ENCODE measurements at regions not wholly inside any gene's neighbourhood (a gene's known extent, or its start where the extent isn't known, plus 50 kb on each side); places are given as distances from the start of the nearest gene placed in this dataset.

DNA sequence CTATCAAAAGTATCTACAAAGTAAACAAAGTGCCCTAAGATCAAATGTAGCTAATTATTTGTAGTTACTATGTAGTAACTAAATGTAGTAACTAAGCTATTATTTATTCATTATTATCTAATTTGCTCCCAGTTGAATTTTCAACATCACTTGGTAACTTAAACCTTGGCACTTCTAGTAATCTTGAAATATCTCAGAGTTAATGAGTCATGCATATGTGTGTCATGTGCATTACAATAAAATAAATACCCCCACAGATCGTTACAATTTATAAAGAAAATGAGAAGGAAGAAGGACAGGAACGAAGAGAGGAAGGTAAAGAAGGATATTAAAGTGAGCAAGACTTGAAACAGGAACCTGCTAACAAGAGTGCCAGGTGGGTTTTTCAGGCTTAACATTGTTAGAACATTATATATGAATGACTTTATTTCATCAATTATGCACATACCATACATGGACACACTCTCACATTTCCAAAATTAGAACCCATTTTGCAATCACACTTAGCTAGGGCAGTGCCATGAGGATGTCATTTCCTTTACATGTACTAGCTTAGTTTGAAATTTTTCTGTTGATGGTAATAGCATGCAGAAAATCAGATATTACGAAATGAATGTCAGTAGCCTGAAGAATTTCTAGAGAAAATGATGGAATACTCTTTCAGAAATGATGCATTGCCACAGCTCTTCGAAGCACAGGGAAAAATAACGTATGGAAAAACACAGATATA lies 1670.4 kb upstream of the AGA start:
- Histone ChIP-seq H3K9me3 (ENCODE audit: low read length) (no peaks in the 10 kb centered on the region), H3K27me3 (ENCODE audit: low read length) (no peaks in the 10 kb centered on the region), H4K20me1 (ENCODE audit: insufficient read depth, low read depth, low read length) (no peaks in the 10 kb centered on the region), H3K27ac (ENCODE audit: low read length) (no peak overlapping the region), H3K4me1 (ENCODE audit: low read length) (no peaks in the 10 kb centered on the region), H2AFZ (ENCODE audit: low read length) (no peak overlapping the region), H3K4me2 (ENCODE audit: low read depth, low read length, poor library complexity, severe bottlenecking) (no peak overlapping the region), H3K4me3 (ENCODE audit: low read length) (no peak overlapping the region), H3K36me3 (ENCODE audit: insufficient read depth, low read length) (no peaks in the 10 kb centered on the region), H3K9ac (ENCODE audit: low read length) (no peak overlapping the region), H3K79me2 (ENCODE audit: low read length) (no peaks in the 10 kb centered on the region), H3K9me2 (replicated peaks; ENCODE audit: insufficient read depth, low read length) (no peaks in the 10 kb centered on the region)
- no peak for DNase-seq

DNA sequence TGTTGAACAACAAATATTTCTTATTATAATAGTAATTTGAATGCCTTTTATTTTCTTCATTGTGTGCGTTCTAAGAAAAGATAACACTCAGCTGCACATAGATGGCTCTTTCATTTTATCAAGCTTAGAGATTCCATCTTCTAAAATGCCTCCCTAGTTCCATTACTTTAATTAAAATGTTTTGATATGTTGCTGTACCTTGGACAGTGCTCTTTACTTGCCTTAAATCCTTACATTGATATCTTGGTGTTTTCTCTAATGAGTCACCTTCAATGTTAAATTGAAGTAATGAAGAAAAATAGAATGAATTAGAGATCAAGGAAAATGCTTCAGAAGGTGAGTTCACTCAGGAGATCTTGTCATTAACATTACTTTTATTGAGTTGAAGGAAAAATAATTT lies 1672.4 kb upstream of the AGA start:
- no peaks in the 10 kb centered on the region for H3K27me3 ChIP-seq (ENCODE audit: low read length)
- H3K4me2 ChIP-seq (ENCODE audit: low read depth, low read length, poor library complexity, severe bottlenecking): no peak overlapping the region
- no peak overlapping the region for H2AFZ ChIP-seq (ENCODE audit: low read length)
- H3K9me3 ChIP-seq (ENCODE audit: low read length): no peaks in the 10 kb centered on the region
- H3K79me2 ChIP-seq (ENCODE audit: low read length): no peaks in the 10 kb centered on the region
- H4K20me1 ChIP-seq (ENCODE audit: insufficient read depth, low read depth, low read length): no peaks in the 10 kb centered on the region
- H3K36me3 ChIP-seq (ENCODE audit: insufficient read depth, low read length): no peaks in the 10 kb centered on the region
- H3K4me1 ChIP-seq (ENCODE audit: low read length): no peaks in the 10 kb centered on the region
- no peak for DNase-seq
- H3K9ac ChIP-seq (ENCODE audit: low read length): no peak overlapping the region
- no peak overlapping the region for H3K27ac ChIP-seq (ENCODE audit: low read length)
- H3K9me2 ChIP-seq (replicated peaks; ENCODE audit: insufficient read depth, low read length): no peaks in the 10 kb centered on the region
- H3K4me3 ChIP-seq (ENCODE audit: low read length): no peak overlapping the region

DNA sequence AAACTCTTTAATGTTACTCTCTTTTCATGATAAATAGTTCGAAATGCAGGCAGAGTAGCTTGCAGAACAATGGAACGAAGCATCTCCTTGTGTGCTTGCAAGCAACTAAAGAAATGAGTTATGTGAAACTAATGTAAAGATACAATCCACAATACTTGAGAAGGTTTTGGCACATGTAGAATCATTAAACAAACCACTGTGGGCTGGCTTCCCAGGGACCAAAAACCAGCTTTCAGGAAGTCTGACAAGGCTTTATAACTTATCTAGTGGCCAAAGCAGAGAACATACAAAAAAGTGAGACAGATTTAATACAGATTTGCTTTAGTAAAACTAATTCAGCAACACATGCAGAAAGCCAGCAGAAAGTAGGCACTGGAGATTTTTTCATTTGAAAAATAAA lies 1673.8 kb upstream of the AGA start:
- no peak for DNase-seq
- Histone ChIP-seq H3K36me3 (ENCODE audit: insufficient read depth, low read length) (no peaks in the 10 kb centered on the region), H3K27ac (ENCODE audit: low read length) (no peak overlapping the region), H3K4me3 (ENCODE audit: low read length) (no peak overlapping the region), H3K4me1 (ENCODE audit: low read length) (no peaks in the 10 kb centered on the region), H3K79me2 (ENCODE audit: low read length) (no peaks in the 10 kb centered on the region), H3K9me2 (replicated peaks; ENCODE audit: insufficient read depth, low read length) (no peaks in the 10 kb centered on the region), H3K9ac (ENCODE audit: low read length) (no peak overlapping the region), H2AFZ (ENCODE audit: low read length) (no peak overlapping the region), H3K4me2 (ENCODE audit: low read depth, low read length, poor library complexity, severe bottlenecking) (no peak overlapping the region), H3K27me3 (ENCODE audit: low read length) (no peaks in the 10 kb centered on the region), H4K20me1 (ENCODE audit: insufficient read depth, low read depth, low read length) (no peaks in the 10 kb centered on the region), H3K9me3 (ENCODE audit: low read length) (no peaks in the 10 kb centered on the region)

DNA sequence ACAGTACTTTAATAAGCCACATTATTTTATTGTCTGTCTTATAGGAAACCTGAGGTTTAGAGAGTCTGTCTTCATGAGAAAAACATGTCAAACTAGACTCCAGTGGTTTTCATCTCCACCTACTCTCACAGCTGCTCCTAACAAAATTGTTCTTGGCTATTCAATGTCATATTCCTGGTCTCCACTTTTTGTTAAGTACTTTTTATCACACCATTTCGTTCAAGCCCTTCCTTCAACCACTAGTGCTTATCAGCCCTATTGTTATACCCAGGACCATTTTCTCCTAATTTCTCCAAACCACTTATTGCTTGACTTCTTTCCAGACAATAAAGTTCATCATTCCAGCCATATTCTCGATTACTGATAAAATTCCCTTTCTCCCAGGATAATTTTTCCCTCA lies 1674.3 kb upstream of the AGA start:
- Histone ChIP-seq H3K79me2 (ENCODE audit: low read length) (no peaks in the 10 kb centered on the region), H3K4me2 (ENCODE audit: low read depth, low read length, poor library complexity, severe bottlenecking) (no peak overlapping the region), H3K9me3 (ENCODE audit: low read length) (no peaks in the 10 kb centered on the region), H2AFZ (ENCODE audit: low read length) (no peak overlapping the region), H3K27me3 (ENCODE audit: low read length) (no peaks in the 10 kb centered on the region), H3K4me3 (ENCODE audit: low read length) (no peak overlapping the region), H3K9ac (ENCODE audit: low read length) (no peak overlapping the region), H3K9me2 (replicated peaks; ENCODE audit: insufficient read depth, low read length) (no peaks in the 10 kb centered on the region), H3K4me1 (ENCODE audit: low read length) (no peaks in the 10 kb centered on the region), H4K20me1 (ENCODE audit: insufficient read depth, low read depth, low read length) (no peaks in the 10 kb centered on the region), H3K36me3 (ENCODE audit: insufficient read depth, low read length) (no peaks in the 10 kb centered on the region), H3K27ac (ENCODE audit: low read length) (no peak overlapping the region)
- DNase-seq: no peak

DNA sequence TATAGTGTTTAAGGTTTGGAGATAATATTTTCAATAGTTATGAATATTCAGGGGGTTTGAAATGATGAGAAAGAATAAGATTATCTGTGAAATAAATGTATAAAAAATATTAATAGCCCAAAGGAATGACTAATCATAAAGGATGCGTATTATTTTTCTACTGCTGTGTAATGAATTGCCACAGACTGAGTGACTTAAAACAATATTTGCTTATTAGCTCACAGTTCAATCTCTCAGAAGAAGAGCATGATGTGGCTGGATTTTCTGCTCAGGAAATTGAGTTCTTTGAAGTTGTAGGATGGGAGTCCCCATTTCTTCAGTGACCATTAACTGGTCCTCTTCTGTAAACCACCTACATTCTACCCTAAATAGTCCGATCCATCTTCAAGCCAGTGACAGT lies 1680.8 kb upstream of the AGA start:
- no peak for DNase-seq
- no peak overlapping the region for H2AFZ ChIP-seq (ENCODE audit: low read length)
- no peak overlapping the region for H3K27ac ChIP-seq (ENCODE audit: low read length)
- no peak overlapping the region for H3K4me3 ChIP-seq (ENCODE audit: low read length)
- H3K4me2 ChIP-seq (ENCODE audit: low read depth, low read length, poor library complexity, severe bottlenecking): no peak overlapping the region
- H3K36me3 ChIP-seq (ENCODE audit: insufficient read depth, low read length): no peaks in the 10 kb centered on the region
- no peaks in the 10 kb centered on the region for H3K27me3 ChIP-seq (ENCODE audit: low read length)
- H4K20me1 ChIP-seq (ENCODE audit: insufficient read depth, low read depth, low read length): no peaks in the 10 kb centered on the region
- H3K9ac ChIP-seq (ENCODE audit: low read length): no peak overlapping the region
- H3K4me1 ChIP-seq (ENCODE audit: low read length): no peaks in the 10 kb centered on the region
- H3K79me2 ChIP-seq (ENCODE audit: low read length): no peaks in the 10 kb centered on the region
- no peaks in the 10 kb centered on the region for H3K9me3 ChIP-seq (ENCODE audit: low read length)
- H3K9me2 ChIP-seq (replicated peaks; ENCODE audit: insufficient read depth, low read length): no peaks in the 10 kb centered on the region

DNA sequence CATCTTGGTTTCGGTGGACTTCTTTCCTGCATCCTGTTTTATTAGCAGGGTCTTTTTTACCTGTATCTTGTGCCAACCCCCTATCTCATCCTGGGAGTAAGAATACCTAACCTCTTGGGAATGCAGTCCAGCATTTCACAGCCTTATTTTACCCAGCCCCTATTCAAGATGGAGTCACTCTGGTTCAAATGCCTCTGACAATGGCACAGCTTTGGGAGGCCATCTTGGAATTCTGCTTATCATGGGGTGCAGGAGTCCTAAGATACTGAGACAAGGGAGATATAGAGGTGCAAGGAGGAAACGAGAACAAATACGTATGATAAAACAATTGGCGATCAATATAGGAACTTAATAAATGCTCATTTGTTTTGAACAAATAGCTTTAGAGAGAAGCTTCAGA lies 1682.2 kb upstream of the AGA start:
- Histone ChIP-seq H3K9me2 (replicated peaks; ENCODE audit: insufficient read depth, low read length) (no peaks in the 10 kb centered on the region), H2AFZ (ENCODE audit: low read length) (no peak overlapping the region), H3K9ac (ENCODE audit: low read length) (no peak overlapping the region), H3K4me3 (ENCODE audit: low read length) (no peak overlapping the region), H3K79me2 (ENCODE audit: low read length) (no peaks in the 10 kb centered on the region), H3K4me1 (ENCODE audit: low read length) (no peaks in the 10 kb centered on the region), H3K27me3 (ENCODE audit: low read length) (no peaks in the 10 kb centered on the region), H3K36me3 (ENCODE audit: insufficient read depth, low read length) (no peaks in the 10 kb centered on the region), H4K20me1 (ENCODE audit: insufficient read depth, low read depth, low read length) (no peaks in the 10 kb centered on the region), H3K27ac (ENCODE audit: low read length) (no peak overlapping the region), H3K4me2 (ENCODE audit: low read depth, low read length, poor library complexity, severe bottlenecking) (no peak overlapping the region), H3K9me3 (ENCODE audit: low read length) (no peaks in the 10 kb centered on the region)
- DNase-seq: no peak

DNA sequence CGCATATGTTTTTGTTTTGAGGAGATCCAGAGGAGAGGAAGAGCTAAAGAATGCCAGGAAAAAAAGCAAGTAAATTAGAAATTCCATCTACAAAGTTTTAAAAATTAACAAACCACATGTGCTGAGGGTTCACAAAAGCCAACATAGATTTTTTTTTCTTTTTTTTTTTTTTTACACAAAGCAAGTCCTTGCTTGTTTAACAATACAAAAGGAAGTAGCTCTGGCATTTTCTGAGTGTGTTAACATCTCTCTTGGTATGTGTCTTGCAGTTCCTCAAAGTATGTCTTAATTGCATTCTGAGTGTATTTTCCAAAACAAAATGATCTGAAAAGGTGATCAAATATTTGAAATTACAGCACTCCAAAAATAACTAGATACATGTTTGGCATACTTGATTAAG lies 1682.7 kb upstream of the AGA start:
- Histone ChIP-seq H3K9me3 (ENCODE audit: low read length) (no peaks in the 10 kb centered on the region), H3K9ac (ENCODE audit: low read length) (no peak overlapping the region)

DNA sequence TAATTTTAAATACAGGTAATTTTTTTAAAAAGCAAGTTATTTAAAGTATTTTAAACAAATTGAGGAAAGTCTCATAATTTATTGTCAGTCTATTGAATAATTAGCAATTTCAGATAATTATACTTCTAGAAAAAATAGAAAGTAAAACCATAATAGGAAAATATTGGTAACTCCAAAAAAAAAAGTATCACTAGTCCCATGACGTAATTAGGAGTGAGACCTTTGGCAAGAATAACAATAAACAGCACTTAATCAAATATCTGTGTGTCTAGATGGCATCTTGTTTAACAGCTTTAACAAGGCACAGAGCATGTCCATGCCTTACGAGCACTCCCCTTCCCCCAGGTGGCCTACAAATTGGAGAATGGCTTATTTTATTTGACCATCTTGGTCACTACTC lies 1683.6 kb upstream of the AGA start:
- H3K27me3 ChIP-seq (ENCODE audit: low read length): no peaks in the 10 kb centered on the region
- H3K4me3 ChIP-seq (ENCODE audit: low read length): no peak overlapping the region
- H3K4me1 ChIP-seq (ENCODE audit: low read length): no peaks in the 10 kb centered on the region
- H2AFZ ChIP-seq (ENCODE audit: low read length): no peak overlapping the region
- H3K9ac ChIP-seq (ENCODE audit: low read length): no peak overlapping the region
- no peak overlapping the region for H3K4me2 ChIP-seq (ENCODE audit: low read depth, low read length, poor library complexity, severe bottlenecking)
- H3K9me3 ChIP-seq (ENCODE audit: low read length): no peaks in the 10 kb centered on the region
- no peak overlapping the region for H3K27ac ChIP-seq (ENCODE audit: low read length)
- no peak for DNase-seq
- H3K79me2 ChIP-seq (ENCODE audit: low read length): no peaks in the 10 kb centered on the region
- H3K36me3 ChIP-seq (ENCODE audit: insufficient read depth, low read length): no peaks in the 10 kb centered on the region
- H4K20me1 ChIP-seq (ENCODE audit: insufficient read depth, low read depth, low read length): no peaks in the 10 kb centered on the region
- no peaks in the 10 kb centered on the region for H3K9me2 ChIP-seq (replicated peaks; ENCODE audit: insufficient read depth, low read length)

More for the DNA sequence above, 1682.7 kb upstream of the AGA start:
- Histone ChIP-seq H3K9me2 (replicated peaks; ENCODE audit: insufficient read depth, low read length) (no peaks in the 10 kb centered on the region), H3K79me2 (ENCODE audit: low read length) (no peaks in the 10 kb centered on the region), H2AFZ (ENCODE audit: low read length) (no peak overlapping the region), H3K4me3 (ENCODE audit: low read length) (no peak overlapping the region), H3K4me2 (ENCODE audit: low read depth, low read length, poor library complexity, severe bottlenecking) (no peak overlapping the region), H3K4me1 (ENCODE audit: low read length) (no peaks in the 10 kb centered on the region), H4K20me1 (ENCODE audit: insufficient read depth, low read depth, low read length) (no peaks in the 10 kb centered on the region), H3K27me3 (ENCODE audit: low read length) (no peaks in the 10 kb centered on the region), H3K27ac (ENCODE audit: low read length) (no peak overlapping the region), H3K36me3 (ENCODE audit: insufficient read depth, low read length) (no peaks in the 10 kb centered on the region)
- DNase-seq: no peak

DNA sequence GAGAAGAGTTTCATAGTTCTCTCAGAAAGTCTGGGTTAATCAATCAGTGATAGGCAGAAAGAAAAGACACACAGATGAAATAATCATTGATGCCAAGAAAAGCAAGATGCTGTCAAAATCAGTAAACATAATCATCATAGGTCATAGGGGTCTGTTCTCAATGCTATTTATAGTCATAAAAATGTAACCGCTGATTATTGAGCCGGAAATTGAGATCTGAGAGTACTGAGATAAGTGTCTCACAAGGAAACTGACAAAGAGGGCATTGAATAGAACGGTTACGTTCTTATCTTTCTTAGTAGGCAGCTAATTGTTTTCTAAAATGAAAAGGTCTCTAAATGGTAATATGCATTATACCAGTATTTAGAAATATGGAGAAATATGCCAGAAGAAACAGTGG lies 1686.1 kb upstream of the AGA start:
- no peak overlapping the region for H3K27ac ChIP-seq (ENCODE audit: low read length)
- no peaks in the 10 kb centered on the region for H3K27me3 ChIP-seq (ENCODE audit: low read length)
- H3K9me2 ChIP-seq (replicated peaks; ENCODE audit: insufficient read depth, low read length): no peaks in the 10 kb centered on the region
- H3K4me2 ChIP-seq (ENCODE audit: low read depth, low read length, poor library complexity, severe bottlenecking): no peak overlapping the region
- no peaks in the 10 kb centered on the region for H3K4me1 ChIP-seq (ENCODE audit: low read length)
- no peak overlapping the region for H3K4me3 ChIP-seq (ENCODE audit: low read length)
- H3K36me3 ChIP-seq (ENCODE audit: insufficient read depth, low read length): no peaks in the 10 kb centered on the region
- no peak overlapping the region for H3K9ac ChIP-seq (ENCODE audit: low read length)
- no peaks in the 10 kb centered on the region for H4K20me1 ChIP-seq (ENCODE audit: insufficient read depth, low read depth, low read length)
- H3K9me3 ChIP-seq (ENCODE audit: low read length): no peaks in the 10 kb centered on the region
- no peaks in the 10 kb centered on the region for H3K79me2 ChIP-seq (ENCODE audit: low read length)
- no peak for DNase-seq
- no peak overlapping the region for H2AFZ ChIP-seq (ENCODE audit: low read length)
